ENCODE measurements at regions not wholly inside any gene's neighbourhood (a gene's known extent, or its start where the extent isn't known, plus 50 kb on each side); places are given as distances from the start of the nearest gene placed in this dataset.

GRCh38 chr9:14560194-14560593, 133.0 kb downstream of the ZDHHC21 start:
- no peak for TF ChIP-seq CTCF (conservative IDR thresholded peaks at IDR 0.05; ENCODE audit: low read depth, low read length)
- no peak for DNase-seq (ENCODE audit: low read depth)
- no peak overlapping the region for H3K4me3 ChIP-seq (ENCODE audit: low read depth, low read length)

- H3K4me3 ChIP-seq (ENCODE audit: low read depth, low read length): no peak overlapping the region
- no peak for TF ChIP-seq CTCF (conservative IDR thresholded peaks at IDR 0.05; ENCODE audit: low read depth, low read length)
- DNase-seq (ENCODE audit: low read depth): no peak
These were observed 138.3 kb downstream of the ZDHHC21 start for GRCh38 chr9:14554886-14555285.

GRCh38 chr9:14547245-14548060, 145.8 kb downstream of the ZDHHC21 start:
- H3K4me3 ChIP-seq (ENCODE audit: low read depth, low read length): no peak overlapping the region
- TF ChIP-seq CTCF (conservative IDR thresholded peaks at IDR 0.05; ENCODE audit: low read depth, low read length): no peak
- no peak for DNase-seq (ENCODE audit: low read depth)

- no peak for TF ChIP-seq CTCF (conservative IDR thresholded peaks at IDR 0.05; ENCODE audit: low read depth, low read length)
- H3K4me3 ChIP-seq (ENCODE audit: low read depth, low read length): no peak overlapping the region
- DNase-seq (ENCODE audit: low read depth): no peak
These were observed 146.5 kb downstream of the ZDHHC21 start for GRCh38 chr9:14546693-14547092.

- TF ChIP-seq CTCF (conservative IDR thresholded peaks at IDR 0.05; ENCODE audit: low read depth, low read length): no peak
- H3K4me3 ChIP-seq (ENCODE audit: low read depth, low read length): no peak overlapping the region
- no peak for DNase-seq (ENCODE audit: low read depth)
These were observed 151.2 kb downstream of the ZDHHC21 start for GRCh38 chr9:14542071-14542470.

GRCh38 chr9:14538526-14538925, 154.7 kb downstream of the ZDHHC21 start:
- DNase-seq (ENCODE audit: low read depth): no peak
- no peak overlapping the region for H3K4me3 ChIP-seq (ENCODE audit: low read depth, low read length)
- no peak for TF ChIP-seq CTCF (conservative IDR thresholded peaks at IDR 0.05; ENCODE audit: low read depth, low read length)

Data from epithelial cell of proximal tubule (primary cell).